Keratinocyte (primary cell): ENCODE measurements at regions not wholly inside any gene's neighbourhood (a gene's known extent, or its start where the extent isn't known, plus 50 kb on each side); places are given as distances from the start of the nearest gene placed in this dataset.
"Not testable (repeated sequence)": the region's sequence is repeated elsewhere in the genome, so short reads cannot be mapped to it uniquely, and the experiment has no call there.

ENCODE experiments used
- DNase-seq: peaks from one replicate; pipeline ENCODE4 v3.0.0-alpha.2; 2011; ENCODE audit warnings: low read depth, missing footprints, low spot score
- FAIRE-seq: peaks from 2 replicates; lab custom pipeline; 2011; peaks lifted over from hg19 to GRCh38; lab: Jason Lieb, UNC
- H2AFZ ChIP-seq: 2 replicates; pipeline ENCODE4 v1.6.0; 2012; ENCODE audit warnings: low read length, control low read depth, inconsistent platforms; ENCODE audit not compliant: control insufficient read depth
- H3K27ac ChIP-seq: 2 replicates; pipeline ENCODE4 v1.5.1; 2011; ENCODE audit warnings: low read length; ENCODE audit not compliant: control insufficient read depth, insufficient read depth
- H3K27me3 ChIP-seq: 3 replicates; pipeline ENCODE4 v1.6.0; 2011; ENCODE audit warnings: low read length; ENCODE audit not compliant: control insufficient read depth, insufficient read depth; ENCODE audit errors: extremely low read depth
- H3K36me3 ChIP-seq, 2 experiments: 2 replicates in 1 of 2; 3 replicates in 1 of 2; pipeline ENCODE4 v1.5.1; 2011; ENCODE audit warnings: low read length in 2 of 2, mild to moderate bottlenecking in 1 of 2; ENCODE audit not compliant: control insufficient read depth in 2 of 2, insufficient read depth in 2 of 2; ENCODE audit errors: extremely low read depth in 1 of 2
- H3K4me1 ChIP-seq: 3 replicates; pipeline ENCODE4 v1.5.1; 2011; ENCODE audit warnings: low read length; ENCODE audit not compliant: control insufficient read depth, insufficient read depth; ENCODE audit errors: extremely low read depth
- H3K4me2 ChIP-seq: 3 replicates; pipeline ENCODE4 v1.6.0; 2011; ENCODE audit warnings: low read depth, low read length; ENCODE audit not compliant: control insufficient read depth, insufficient read depth; ENCODE audit errors: extremely low read depth
- H3K4me3 ChIP-seq, 3 experiments: fragments of 200-600 bp in 1 of 3; sonication (generic) in 1 of 3; 2 replicates in 2 of 3; 3 replicates in 1 of 3; pipeline ENCODE4 v1.5.1; 2011 to 2016; ENCODE audit warnings: low read length in 3 of 3, mild to moderate bottlenecking in 3 of 3, control low read depth in 2 of 3, inconsistent platforms in 1 of 3, low read depth in 1 of 3, mixed read lengths in 1 of 3, mixed run types in 1 of 3, moderate library complexity in 1 of 3; ENCODE audit not compliant: control insufficient read depth in 2 of 3, insufficient read depth in 2 of 3; ENCODE audit errors: extremely low read depth in 1 of 3
- H3K79me2 ChIP-seq: 2 replicates; pipeline ENCODE4 v1.6.0; 2012; ENCODE audit warnings: low read length; ENCODE audit not compliant: control insufficient read depth, insufficient read depth
- H3K9ac ChIP-seq: 3 replicates; pipeline ENCODE4 v1.6.0; 2011; ENCODE audit warnings: low read length; ENCODE audit not compliant: control insufficient read depth, insufficient read depth; ENCODE audit errors: extremely low read depth
- H3K9me1 ChIP-seq: 3 replicates; pipeline ENCODE4 v1.6.0; 2011; ENCODE audit warnings: low read length; ENCODE audit not compliant: control insufficient read depth, insufficient read depth; ENCODE audit errors: extremely low read depth
- H3K9me3 ChIP-seq: 2 replicates; pipeline ENCODE4 v1.5.1; 2012; ENCODE audit warnings: low read depth, low read length; ENCODE audit not compliant: control insufficient read depth
- H4K20me1 ChIP-seq: 3 replicates; pipeline ENCODE4 v1.6.0; 2011; ENCODE audit warnings: low read length; ENCODE audit not compliant: control insufficient read depth, insufficient read depth; ENCODE audit errors: extremely low read depth
- CTCF ChIP-seq, 3 experiments: IDR thresholded peaks in 1 of 3; conservative IDR thresholded peaks in 1 of 3; optimal IDR thresholded peaks in 1 of 3; 2 replicates in 2 of 3; 3 replicates in 1 of 3; pipeline versions ENCODE3 to v1.5.1; 2011; ENCODE audit warnings: low read length in 3 of 3, mild to moderate bottlenecking in 3 of 3, moderate library complexity in 2 of 3, control low read depth in 1 of 3, inconsistent platforms in 1 of 3; ENCODE audit not compliant: insufficient read depth in 2 of 3; ENCODE audit errors: extremely low read depth in 1 of 3
- EZH2 ChIP-seq: IDR thresholded peaks from one replicate; pipeline ENCODE4 v1.6.1; 2012; ENCODE audit warnings: inconsistent platforms, mild to moderate bottlenecking, low read length, moderate library complexity
- dilution Hi-C: fragments of 300-500 bp; cut with MboI; formaldehyde crosslinking; loops from one replicate; pipeline ENCODE4 v1.7.0; 2020; ENCODE audit warnings: low sequenced_read_pairs; ENCODE audit not compliant: extremely low pct_ligation_motif_present

- H3K27ac ChIP-seq, result no peak overlapping the region
- no peak for DNase-seq
- no peak for FAIRE-seq
Observed at GRCh38 chr14:80275208-80275850, 64.0 kb upstream of the DIO2 start.

GRCh38 chr14:80274310-80274709, 63.0 kb upstream of the DIO2 start:
- H3K4me3 ChIP-seq, FAIRE-seq, H3K4me1 ChIP-seq, H3K4me2 ChIP-seq, H4K20me1 ChIP-seq, H3K9me3 ChIP-seq, H3K36me3 ChIP-seq, H2AFZ ChIP-seq, DNase-seq, H3K79me2 ChIP-seq, H3K27ac ChIP-seq, dilution Hi-C loops, H3K9ac ChIP-seq, H3K27me3 ChIP-seq, H3K9me1 ChIP-seq: not testable (repeated sequence)

More at GRCh38 chr14:80275208-80275850, 64.0 kb upstream of the DIO2 start:
- Histone ChIP-seq H3K4me2 (no peak overlapping the region), H2AFZ (no peak overlapping the region), H3K4me1 (peaks cover 2% of the 10 kb centered on the region), H3K9me1 (no peaks in the 10 kb centered on the region), H3K36me3 (no peaks in the 10 kb centered on the region), H3K27me3 (no peaks in the 10 kb centered on the region), H4K20me1 (no peaks in the 10 kb centered on the region), H3K4me3 (no peak overlapping the region), H3K79me2 (no peaks in the 10 kb centered on the region), H3K9me3 (no peaks in the 10 kb centered on the region), H3K9ac (no peak overlapping the region)
- dilution Hi-C loops, result no loop called here
- no peak for TF ChIP-seq CTCF (optimal IDR thresholded peaks at IDR 0.05 in 1 of 3, IDR thresholded peaks at IDR 0.05 in 1 of 3, conservative IDR thresholded peaks at IDR 0.05 in 1 of 3; ENCODE audit: extremely low read depth in 1 of 3, insufficient read depth in 2 of 3, low read length in 3 of 3)
- no peak for TF ChIP-seq EZH2

- H3K4me1 ChIP-seq, result peaks cover 2% of the 10 kb centered on the region
- no peak overlapping the region for H3K9ac ChIP-seq
- no peaks in the 10 kb centered on the region for H3K79me2 ChIP-seq
- H3K27me3 ChIP-seq, result no peaks in the 10 kb centered on the region
- H3K27ac ChIP-seq, result no peak overlapping the region
- TF ChIP-seq CTCF (optimal IDR thresholded peaks at IDR 0.05 in 1 of 3, IDR thresholded peaks at IDR 0.05 in 1 of 3, conservative IDR thresholded peaks at IDR 0.05 in 1 of 3; ENCODE audit: extremely low read depth in 1 of 3, insufficient read depth in 2 of 3, low read length in 3 of 3) (no peak), EZH2 (no peak)
- H3K36me3 ChIP-seq, result no peaks in the 10 kb centered on the region
- dilution Hi-C loops, result no loop called here
- H3K9me1 ChIP-seq, result no peaks in the 10 kb centered on the region
- no peaks in the 10 kb centered on the region for H4K20me1 ChIP-seq
- H3K4me3 ChIP-seq, result no peak overlapping the region
- no peak for FAIRE-seq
- H3K9me3 ChIP-seq, result no peaks in the 10 kb centered on the region
- no peak overlapping the region for H3K4me2 ChIP-seq
- DNase-seq, result no peak
- H2AFZ ChIP-seq, result no peak overlapping the region
Observed at GRCh38 chr14:80271389-80271788, 60.1 kb upstream of the DIO2 start.
